ENCODE measurements at regions not wholly inside any gene's neighbourhood (a gene's known extent, or its start where the extent isn't known, plus 50 kb on each side); places are given as distances from the start of the nearest gene placed in this dataset.

- no peak for TF ChIP-seq ZNF274 (IDR thresholded peaks at IDR 0.05; ENCODE audit: low read depth, low read length)
- TF ChIP-seq YY1 (IDR thresholded peaks at IDR 0.05; ENCODE audit: insufficient read depth, insufficient read length) = no peak
- TF ChIP-seq SUZ12 (IDR thresholded peaks at IDR 0.05; ENCODE audit: extremely low read depth, insufficient read depth, insufficient read length) = no peak
- no peaks in the 10 kb centered on the region for H3K27me3 ChIP-seq (ENCODE audit: insufficient read depth, insufficient read length)
- DNase-seq (ENCODE audit: low read depth, low spot score) = no peak
These were observed 321.8 kb downstream of the ZEB2 start for GRCh38 chr2:144198116-144198515.

GRCh38 chr2:144194326-144195071, 325.4 kb downstream of the ZEB2 start:
- Histone ChIP-seq H3K36me3 (ENCODE audit: insufficient read depth, insufficient read length, low read length) (no peaks in the 10 kb centered on the region), H3K4me3 (ENCODE audit: insufficient read length, low read depth) (no peak overlapping the region), H3K4me1 (ENCODE audit: insufficient read depth, insufficient read length) (no peaks in the 10 kb centered on the region), H3K9me3 (ENCODE audit: insufficient read depth, low read length) (no peaks in the 10 kb centered on the region), H3K9ac (ENCODE audit: insufficient read length, low read depth) (no peak overlapping the region), H3K27me3 (ENCODE audit: insufficient read depth, insufficient read length) (no peaks in the 10 kb centered on the region)
- no peak for DNase-seq (ENCODE audit: low read depth, low spot score)
- TF ChIP-seq SUZ12 (IDR thresholded peaks at IDR 0.05; ENCODE audit: extremely low read depth, insufficient read depth, insufficient read length) = no peak
- no peak for TF ChIP-seq YY1 (IDR thresholded peaks at IDR 0.05; ENCODE audit: insufficient read depth, insufficient read length)
- TF ChIP-seq ZNF274 (IDR thresholded peaks at IDR 0.05; ENCODE audit: low read depth, low read length) = no peak

More at GRCh38 chr2:144198116-144198515, 321.8 kb downstream of the ZEB2 start:
- Histone ChIP-seq H3K36me3 (ENCODE audit: insufficient read depth, insufficient read length, low read length) (no peaks in the 10 kb centered on the region), H3K9me3 (ENCODE audit: insufficient read depth, low read length) (no peaks in the 10 kb centered on the region), H3K4me3 (ENCODE audit: insufficient read length, low read depth) (no peak overlapping the region), H3K4me1 (ENCODE audit: insufficient read depth, insufficient read length) (no peaks in the 10 kb centered on the region), H3K9ac (ENCODE audit: insufficient read length, low read depth) (no peak overlapping the region)

GRCh38 chr2:144190908-144191605, 328.9 kb downstream of the ZEB2 start:
- no peak for TF ChIP-seq YY1 (IDR thresholded peaks at IDR 0.05; ENCODE audit: insufficient read depth, insufficient read length)
- TF ChIP-seq ZNF274 (IDR thresholded peaks at IDR 0.05; ENCODE audit: low read depth, low read length) = no peak
- TF ChIP-seq SUZ12 (IDR thresholded peaks at IDR 0.05; ENCODE audit: extremely low read depth, insufficient read depth, insufficient read length) = no peak
- no peak overlapping the region for H3K9ac ChIP-seq (ENCODE audit: insufficient read length, low read depth)
- H3K27me3 ChIP-seq (ENCODE audit: insufficient read depth, insufficient read length) = no peaks in the 10 kb centered on the region
- DNase-seq (ENCODE audit: low read depth, low spot score) = no peak
- no peak overlapping the region for H3K4me3 ChIP-seq (ENCODE audit: insufficient read length, low read depth)
- H3K9me3 ChIP-seq (ENCODE audit: insufficient read depth, low read length) = no peaks in the 10 kb centered on the region
- no peaks in the 10 kb centered on the region for H3K36me3 ChIP-seq (ENCODE audit: insufficient read depth, insufficient read length, low read length)
- H3K4me1 ChIP-seq (ENCODE audit: insufficient read depth, insufficient read length) = no peaks in the 10 kb centered on the region

GRCh38 chr2:144183727-144184126, 336.2 kb downstream of the ZEB2 start:
- H3K9ac ChIP-seq (ENCODE audit: insufficient read length, low read depth) = no peak overlapping the region
- TF ChIP-seq YY1 (IDR thresholded peaks at IDR 0.05; ENCODE audit: insufficient read depth, insufficient read length) (no peak), SUZ12 (IDR thresholded peaks at IDR 0.05; ENCODE audit: extremely low read depth, insufficient read depth, insufficient read length) (no peak)
- H3K4me1 ChIP-seq (ENCODE audit: insufficient read depth, insufficient read length) = no peaks in the 10 kb centered on the region
- no peak for DNase-seq (ENCODE audit: low read depth, low spot score)
- no peaks in the 10 kb centered on the region for H3K36me3 ChIP-seq (ENCODE audit: insufficient read depth, insufficient read length, low read length)
- no peaks in the 10 kb centered on the region for H3K27me3 ChIP-seq (ENCODE audit: insufficient read depth, insufficient read length)
- no peak overlapping the region for H3K4me3 ChIP-seq (ENCODE audit: insufficient read length, low read depth)
- H3K9me3 ChIP-seq (ENCODE audit: insufficient read depth, low read length) = no peaks in the 10 kb centered on the region

- no peak overlapping the region for H3K9ac ChIP-seq (ENCODE audit: insufficient read length, low read depth)
- H3K4me3 ChIP-seq (ENCODE audit: insufficient read length, low read depth) = no peak overlapping the region
- H3K4me1 ChIP-seq (ENCODE audit: insufficient read depth, insufficient read length) = no peaks in the 10 kb centered on the region
- H3K9me3 ChIP-seq (ENCODE audit: insufficient read depth, low read length) = no peaks in the 10 kb centered on the region
- H3K36me3 ChIP-seq (ENCODE audit: insufficient read depth, insufficient read length, low read length) = no peaks in the 10 kb centered on the region
- no peaks in the 10 kb centered on the region for H3K27me3 ChIP-seq (ENCODE audit: insufficient read depth, insufficient read length)
- no peak for DNase-seq (ENCODE audit: low read depth, low spot score)
- TF ChIP-seq ZNF274 (IDR thresholded peaks at IDR 0.05; ENCODE audit: low read depth, low read length) (no peak), YY1 (IDR thresholded peaks at IDR 0.05; ENCODE audit: insufficient read depth, insufficient read length) (no peak), SUZ12 (IDR thresholded peaks at IDR 0.05; ENCODE audit: extremely low read depth, insufficient read depth, insufficient read length) (no peak)
These were observed 338.9 kb downstream of the ZEB2 start for GRCh38 chr2:144181001-144181400.

GRCh38 chr2:144180131-144180530, 339.8 kb downstream of the ZEB2 start:
- DNase-seq (ENCODE audit: low read depth, low spot score) = no peak
- TF ChIP-seq YY1 (IDR thresholded peaks at IDR 0.05; ENCODE audit: insufficient read depth, insufficient read length) (no peak), SUZ12 (IDR thresholded peaks at IDR 0.05; ENCODE audit: extremely low read depth, insufficient read depth, insufficient read length) (no peak), ZNF274 (IDR thresholded peaks at IDR 0.05; ENCODE audit: low read depth, low read length) (no peak)
- Histone ChIP-seq H3K36me3 (ENCODE audit: insufficient read depth, insufficient read length, low read length) (no peaks in the 10 kb centered on the region), H3K9me3 (ENCODE audit: insufficient read depth, low read length) (no peaks in the 10 kb centered on the region), H3K4me3 (ENCODE audit: insufficient read length, low read depth) (no peak overlapping the region), H3K4me1 (ENCODE audit: insufficient read depth, insufficient read length) (no peaks in the 10 kb centered on the region), H3K9ac (ENCODE audit: insufficient read length, low read depth) (no peak overlapping the region), H3K27me3 (ENCODE audit: insufficient read depth, insufficient read length) (no peaks in the 10 kb centered on the region)

GRCh38 chr2:144170179-144170578, 349.7 kb downstream of the ZEB2 start:
- no peaks in the 10 kb centered on the region for H3K36me3 ChIP-seq (ENCODE audit: insufficient read depth, insufficient read length, low read length)

More at GRCh38 chr2:144170179-144170578, 349.7 kb downstream of the ZEB2 start:
- Histone ChIP-seq H3K27me3 (ENCODE audit: insufficient read depth, insufficient read length) (no peaks in the 10 kb centered on the region), H3K4me1 (ENCODE audit: insufficient read depth, insufficient read length) (no peaks in the 10 kb centered on the region), H3K4me3 (ENCODE audit: insufficient read length, low read depth) (no peak overlapping the region), H3K9me3 (ENCODE audit: insufficient read depth, low read length) (no peaks in the 10 kb centered on the region), H3K9ac (ENCODE audit: insufficient read length, low read depth) (no peak overlapping the region)
- DNase-seq (ENCODE audit: low read depth, low spot score) = no peak
- no peak for TF ChIP-seq YY1 (IDR thresholded peaks at IDR 0.05; ENCODE audit: insufficient read depth, insufficient read length)
- no peak for TF ChIP-seq ZNF274 (IDR thresholded peaks at IDR 0.05; ENCODE audit: low read depth, low read length)
- TF ChIP-seq SUZ12 (IDR thresholded peaks at IDR 0.05; ENCODE audit: extremely low read depth, insufficient read depth, insufficient read length) = no peak

Measured in NT2/D1 (cell line).